T-helper 2 cell treated with Interferon-gamma antibody and Interleukin-4, amounts not matched to agents 100 ng/mL and 5 ng/mL, for 36 hours (primary cell): ENCODE measurements at regions not wholly inside any gene's neighbourhood (a gene's known extent, or its start where the extent isn't known, plus 50 kb on each side); places are given as distances from the start of the nearest gene placed in this dataset.

Source experiments
- intact Hi-C: fragments of 100-400 bp; cut with micrococcal nuclease; formaldehyde crosslinking; loops from one replicate; pipeline ENCODE4 v1.15.1; 2023

- intact Hi-C loops: no loop called here
These were observed 553.7 kb upstream of the AMELY start for GRCh38 chrY:7465185-7465621.

- intact Hi-C loops: no loop called here
These were observed 553.2 kb upstream of the AMELY start for GRCh38 chrY:7464742-7465141.

GRCh38 chrY:7463711-7464110 is 552.2 kb upstream of the AMELY start:
- intact Hi-C loops: no loop called here

GRCh38 chrY:7463196-7463595 is 551.6 kb upstream of the AMELY start:
- intact Hi-C loops: no loop called here

- intact Hi-C loops: no loop called here
These were observed 551.1 kb upstream of the AMELY start for GRCh38 chrY:7462657-7463056.

GRCh38 chrY:7461873-7462525 is 550.4 kb upstream of the AMELY start:
- intact Hi-C loops: no loop called here

- intact Hi-C loops: no loop called here
These were observed 548.2 kb upstream of the AMELY start for GRCh38 chrY:7459802-7460201.

GRCh38 chrY:7458301-7459078 is 546.9 kb upstream of the AMELY start:
- intact Hi-C loops: no loop called here

GRCh38 chrY:7457286-7458015 is 545.9 kb upstream of the AMELY start:
- intact Hi-C loops: no loop called here

GRCh38 chrY:7455626-7456025 is 544.1 kb upstream of the AMELY start:
- intact Hi-C loops: no loop called here

GRCh38 chrY:7453336-7453735 is 541.8 kb upstream of the AMELY start:
- intact Hi-C loops: no loop called here

- intact Hi-C loops: no loop called here
These were observed 540.7 kb upstream of the AMELY start for GRCh38 chrY:7452246-7452645.

GRCh38 chrY:7449860-7450259 is 538.3 kb upstream of the AMELY start:
- intact Hi-C loops: no loop called here

GRCh38 chrY:7448687-7449086 is 537.1 kb upstream of the AMELY start:
- intact Hi-C loops: no loop called here

- intact Hi-C loops: no loop called here
These were observed 536.4 kb upstream of the AMELY start for GRCh38 chrY:7447881-7448516.

- intact Hi-C loops: no loop called here
These were observed 532.6 kb upstream of the AMELY start for GRCh38 chrY:7444141-7444540.

GRCh38 chrY:7440796-7441530 is 529.4 kb upstream of the AMELY start:
- intact Hi-C loops: no loop called here

GRCh38 chrY:7437086-7437485 is 525.5 kb upstream of the AMELY start:
- intact Hi-C loops: no loop called here

GRCh38 chrY:7433817-7434809 is 522.6 kb upstream of the AMELY start:
- intact Hi-C loops: no loop called here

GRCh38 chrY:7419165-7419564 is 507.6 kb upstream of the AMELY start:
- intact Hi-C loops: no loop called here
